Smooth muscle cell (in vitro differentiated cells): ENCODE measurements at regions not wholly inside any gene's neighbourhood (a gene's known extent, or its start where the extent isn't known, plus 50 kb on each side); places are given as distances from the start of the nearest gene placed in this dataset.

Source experiments
- DNase-seq: peaks from one replicate; lab custom pipeline; 2025; ENCODE audit not compliant: unreplicated experiment; lab: John Stamatoyannopoulos, UW
- H2AFZ ChIP-seq: fragments of 200-600 bp; sonication (generic); 2 replicates; pipeline ENCODE4 v1.6.0; 2016; ENCODE audit warnings: antibody characterized with exemption, low read depth, mild to moderate bottlenecking
- H3F3A ChIP-seq: fragments of 200-600 bp; sonication (generic); 2 replicates; pipeline ENCODE4 v1.6.0; 2017; ENCODE audit warnings: antibody characterized with exemption, low read depth
- H3K27ac ChIP-seq: fragments of 200-600 bp; sonication (generic); 2 replicates; pipeline ENCODE4 v1.5.1; 2016; ENCODE audit warnings: low read depth, mild to moderate bottlenecking
- H3K27me3 ChIP-seq: fragments of 200-600 bp; sonication (generic); 2 replicates; pipeline ENCODE4 v1.6.1; 2016; ENCODE audit warnings: low read depth, mild to moderate bottlenecking
- H3K36me3 ChIP-seq: fragments of 200-600 bp; sonication (generic); 2 replicates; pipeline ENCODE4 v1.5.1; 2016; ENCODE audit warnings: low read depth
- H3K4me1 ChIP-seq: fragments of 200-600 bp; sonication (generic); 2 replicates; pipeline ENCODE4 v1.5.1; 2016; ENCODE audit warnings: low read depth
- H3K4me2 ChIP-seq: fragments of 200-600 bp; sonication (generic); 2 replicates; pipeline ENCODE4 v1.6.0; 2016; ENCODE audit warnings: mild to moderate bottlenecking
- H3K4me3 ChIP-seq: fragments of 200-600 bp; sonication (generic); 2 replicates; pipeline ENCODE4 v1.5.1; 2016; ENCODE audit warnings: mild to moderate bottlenecking
- H3K79me2 ChIP-seq: fragments of 200-600 bp; sonication (generic); 2 replicates; pipeline ENCODE4 v1.6.0; 2016; ENCODE audit warnings: low read depth, mild to moderate bottlenecking
- H3K9ac ChIP-seq: fragments of 200-600 bp; sonication (generic); 2 replicates; pipeline ENCODE4 v1.6.0; 2016; ENCODE audit warnings: low read depth
- H3K9me3 ChIP-seq: fragments of 200-600 bp; sonication (generic); replicated peaks from 2 replicates; pipeline ENCODE4 v1.5.1; 2016; ENCODE audit warnings: low read depth
- H4K20me1 ChIP-seq: fragments of 200-600 bp; sonication (generic); 2 replicates; pipeline ENCODE4 v1.6.0; 2016; ENCODE audit warnings: low read depth
- CTCF ChIP-seq: fragments of 200-600 bp; sonication (generic); IDR thresholded peaks from 2 replicates; pipeline ENCODE4 v1.5.1; 2017; ENCODE audit warnings: borderline replicate concordance, mild to moderate bottlenecking, antibody characterized with exemption; ENCODE audit not compliant: insufficient read depth, poor library complexity, severe bottlenecking
- WGBS: methylation state at CpG from one replicate; pipeline ENCODE4 v1.1.7; 2016; ENCODE audit warnings: low lambda C conversion rate; 5-methylcytosine and 5-hydroxymethylcytosine counted together

GRCh38 chr21:34313116-34313515 lies 50.7 kb upstream of the KCNE2 start:
- no peak overlapping the region for H3K4me3 ChIP-seq
- no peak for DNase-seq
- H3F3A ChIP-seq, result no peaks in the 10 kb centered on the region
- no peaks in the 10 kb centered on the region for H3K79me2 ChIP-seq
- no peak overlapping the region for H2AFZ ChIP-seq
- no peak overlapping the region for H3K4me2 ChIP-seq
- no peaks in the 10 kb centered on the region for H3K9me3 ChIP-seq
- no peak for TF ChIP-seq CTCF
- H4K20me1 ChIP-seq, result no peaks in the 10 kb centered on the region
- no peak overlapping the region for H3K27ac ChIP-seq
- H3K36me3 ChIP-seq, result no peaks in the 10 kb centered on the region
- WGBS, result 25% methylated on average over 1 of the region's 1 CpG
- H3K9ac ChIP-seq, result no peak overlapping the region
- no peaks in the 10 kb centered on the region for H3K27me3 ChIP-seq
- no peaks in the 10 kb centered on the region for H3K4me1 ChIP-seq
